GM23338 (cell line): ENCODE measurements at regions not wholly inside any gene's neighbourhood (a gene's known extent, or its start where the extent isn't known, plus 50 kb on each side); places are given as distances from the start of the nearest gene placed in this dataset.
A peak's percentile ranks its signal among the peaks of the same experiment; 100 is the strongest.

ENCODE experiments used
- ATAC-seq: fragments of 200-7000 bp; cut with Tn5 transposase; 3 replicates; pipeline ENCODE4 v1.9.1; 2020
- DNase-seq: peaks from one replicate; pipeline ENCODE4 v3.0.0-alpha.2; 2015; ENCODE audit warnings: low spot score
- H2AFZ ChIP-seq: fragments of 200-600 bp; sonication (generic); 2 replicates; pipeline ENCODE4 v1.8.0; 2016; ENCODE audit warnings: antibody characterized with exemption, mild to moderate bottlenecking, moderate library complexity
- H3F3A ChIP-seq: fragments of 200-600 bp; sonication (generic); replicated peaks from 2 replicates; pipeline ENCODE4 v1.8.0; 2017; ENCODE audit warnings: antibody characterized with exemption, mixed run types, low read depth
- H3K27ac ChIP-seq: fragments of 200-600 bp; sonication (generic); 2 replicates; pipeline ENCODE4 v1.6.1; 2016; ENCODE audit warnings: low read depth
- H3K27me3 ChIP-seq: fragments of 200-600 bp; sonication (generic); 2 replicates; pipeline ENCODE4 v1.8.0; 2016; ENCODE audit warnings: mild to moderate bottlenecking, mixed run types, moderate library complexity; ENCODE audit not compliant: insufficient read depth
- H3K36me3 ChIP-seq: fragments of 200-600 bp; sonication (generic); 2 replicates; pipeline ENCODE4 v1.8.0; 2016; ENCODE audit warnings: mild to moderate bottlenecking; ENCODE audit not compliant: insufficient read depth
- H3K4me1 ChIP-seq: fragments of 200-600 bp; sonication (generic); 2 replicates; pipeline ENCODE4 v1.8.0; 2016; ENCODE audit warnings: mild to moderate bottlenecking, moderate library complexity; ENCODE audit not compliant: insufficient read depth
- H3K4me2 ChIP-seq: fragments of 200-600 bp; sonication (generic); 2 replicates; pipeline ENCODE4 v1.7.1; 2017; ENCODE audit warnings: mixed run types
- H3K4me3 ChIP-seq: fragments of 200-600 bp; sonication (generic); 2 replicates; pipeline ENCODE4 v1.6.1; 2016; ENCODE audit warnings: mixed run types
- H3K79me2 ChIP-seq: fragments of 200-600 bp; sonication (generic); replicated peaks from 2 replicates; pipeline ENCODE4 v1.8.0; 2017; ENCODE audit warnings: mild to moderate bottlenecking; ENCODE audit not compliant: insufficient read depth
- H3K9me2 ChIP-seq: fragments of 200-600 bp; sonication (generic); 2 replicates; pipeline ENCODE4 v1.8.0; 2017; ENCODE audit not compliant: insufficient read depth
- H4K20me1 ChIP-seq: fragments of 200-600 bp; sonication (generic); replicated peaks from 2 replicates; pipeline ENCODE4 v1.8.0; 2017; ENCODE audit warnings: mild to moderate bottlenecking; ENCODE audit not compliant: insufficient read depth
- H3K27ac Mint-ChIP-seq: 2 replicates; pipeline ENCODE4 v1.8.0; 2020; ENCODE audit warnings: inconsistent platforms, mild to moderate bottlenecking, moderate library complexity, mixed read lengths
- H3K27me3 Mint-ChIP-seq: 3 replicates; pipeline ENCODE4 v1.8.0; 2022; ENCODE audit warnings: low read depth, mild to moderate bottlenecking, moderate library complexity, mixed read lengths, inconsistent platforms; ENCODE audit not compliant: insufficient read depth, poor library complexity
- H3K36me3 Mint-ChIP-seq: 3 replicates; pipeline ENCODE4 v1.8.0; 2021; ENCODE audit warnings: low read depth, mild to moderate bottlenecking, inconsistent platforms, moderate library complexity, mixed read lengths
- H3K4me1 Mint-ChIP-seq: 3 replicates; pipeline ENCODE4 v1.8.0; 2020; ENCODE audit warnings: mild to moderate bottlenecking, inconsistent platforms, mixed read lengths
- H3K4me3 Mint-ChIP-seq: 3 replicates; pipeline ENCODE4 v1.8.0; 2021; ENCODE audit warnings: moderate library complexity, mild to moderate bottlenecking, inconsistent platforms, mixed read lengths
- H3K9me3 Mint-ChIP-seq: 3 replicates; pipeline ENCODE4 v1.8.0; 2020; ENCODE audit warnings: moderate library complexity, mild to moderate bottlenecking, inconsistent platforms, mixed read lengths
- CREB1 ChIP-seq: fragments of 250-450 bp; sonication (Bioruptor Pico); IDR thresholded peaks from 2 replicates; pipeline ENCODE4 v1.5.0; 2020; ENCODE audit warnings: low read depth, mild to moderate bottlenecking, moderate library complexity
- EZH2 ChIP-seq: fragments of 200-600 bp; sonication (generic); IDR thresholded peaks from one replicate; pipeline ENCODE4 v1.8.0; 2017; ENCODE audit warnings: antibody characterized with exemption, mild to moderate bottlenecking, low read depth; ENCODE audit not compliant: unreplicated experiment
- EZH2phosphoT487 ChIP-seq: fragments of 200-600 bp; sonication (generic); IDR thresholded peaks from one replicate; pipeline ENCODE4 v1.8.1; 2018; ENCODE audit warnings: antibody characterized with exemption; ENCODE audit not compliant: unreplicated experiment
- JUNB ChIP-seq: IDR thresholded peaks from one replicate; pipeline ENCODE4 v1.6.1; 2016; ENCODE audit warnings: antibody characterized with exemption; ENCODE audit not compliant: unreplicated experiment
- NANOG ChIP-seq: IDR thresholded peaks from 2 replicates; pipeline ENCODE4 v1.6.1; 2016; ENCODE audit warnings: antibody characterized with exemption, borderline replicate concordance
- POLR2AphosphoS5 ChIP-seq: IDR thresholded peaks from 2 replicates; pipeline ENCODE4 v1.6.1; 2016; ENCODE audit warnings: antibody characterized with exemption, low read depth
- STAT1 ChIP-seq: IDR thresholded peaks from one replicate; pipeline ENCODE4 v1.6.1; 2016; ENCODE audit warnings: antibody characterized with exemption; ENCODE audit not compliant: unreplicated experiment
- ZNF114 ChIP-seq: fragments of 250-450 bp; sonication (Bioruptor Pico); IDR thresholded peaks from 2 replicates; pipeline ENCODE4 v1.5.0; 2020; ENCODE audit warnings: mild to moderate bottlenecking, moderate library complexity
- ZNF331 ChIP-seq: fragments of 250-450 bp; sonication (Bioruptor Pico); IDR thresholded peaks from 2 replicates; pipeline ENCODE4 v1.5.0; 2020; ENCODE audit warnings: low read depth, mild to moderate bottlenecking, moderate library complexity
- TF ChIP-seq, protein P1 (sequence below): IDR thresholded peaks from 2 replicates; pipeline ENCODE4 v1.6.1; 2016; ENCODE audit warnings: antibody characterized with exemption
- TF ChIP-seq, protein P2 (sequence below): fragments of 250-450 bp; sonication (Bioruptor Pico); IDR thresholded peaks from 2 replicates; pipeline ENCODE4 v1.5.0; 2020; ENCODE audit warnings: mild to moderate bottlenecking, moderate library complexity

DNA sequence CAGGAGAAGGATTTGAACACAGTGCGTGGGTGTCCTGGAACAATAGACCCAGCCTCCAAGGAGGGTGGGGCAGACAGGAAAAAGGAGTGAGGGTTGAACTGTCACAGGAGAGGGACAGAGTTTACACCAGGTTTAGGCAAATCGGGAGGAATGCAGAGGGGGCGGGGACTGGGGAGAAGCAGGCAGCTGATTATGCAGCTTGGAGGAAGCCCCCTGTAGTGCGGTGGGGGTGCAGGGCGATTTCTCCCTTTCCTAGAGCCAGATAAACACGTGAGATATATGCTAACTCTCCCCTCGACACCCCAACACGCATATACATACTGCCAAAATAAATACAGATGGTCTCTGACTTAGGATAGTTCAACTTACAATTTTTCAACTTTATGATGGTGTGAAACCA lies 108.6 kb upstream of the PRR20G start:
- H3K4me3 ChIP-seq: peak overlapping the region; percentile 31
- peak; percentile 83 for DNase-seq

More for the DNA sequence above, 108.6 kb upstream of the PRR20G start:
- peak overlapping the region; percentile 77; the same call in 1 of the 2 replicates for H2AFZ ChIP-seq
- H4K20me1 ChIP-seq: no peaks in the 10 kb centered on the region
- H3K79me2 ChIP-seq: no peaks in the 10 kb centered on the region
- no peaks in the 10 kb centered on the region; the same call in 2 of the 3 replicates for H3K36me3 Mint-ChIP-seq
- no peaks in the 10 kb centered on the region for H3K27me3 ChIP-seq
- H3K36me3 ChIP-seq: no peaks in the 10 kb centered on the region
- peaks cover 8% of the 10 kb centered on the region for H3K27me3 Mint-ChIP-seq
- no peak for TF ChIP-seq CREB1
- no peak for TF ChIP-seq NANOG
- no peak for TF ChIP-seq STAT1
- TF ChIP-seq EZH2: no peak
- TF ChIP-seq, protein P1, sequence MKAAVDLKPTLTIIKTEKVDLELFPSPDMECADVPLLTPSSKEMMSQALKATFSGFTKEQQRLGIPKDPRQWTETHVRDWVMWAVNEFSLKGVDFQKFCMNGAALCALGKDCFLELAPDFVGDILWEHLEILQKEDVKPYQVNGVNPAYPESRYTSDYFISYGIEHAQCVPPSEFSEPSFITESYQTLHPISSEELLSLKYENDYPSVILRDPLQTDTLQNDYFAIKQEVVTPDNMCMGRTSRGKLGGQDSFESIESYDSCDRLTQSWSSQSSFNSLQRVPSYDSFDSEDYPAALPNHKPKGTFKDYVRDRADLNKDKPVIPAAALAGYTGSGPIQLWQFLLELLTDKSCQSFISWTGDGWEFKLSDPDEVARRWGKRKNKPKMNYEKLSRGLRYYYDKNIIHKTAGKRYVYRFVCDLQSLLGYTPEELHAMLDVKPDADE: no peak
- no peak for TF ChIP-seq POLR2AphosphoS5
- TF ChIP-seq EZH2phosphoT487: no peak
- TF ChIP-seq JUNB: no peak
- TF ChIP-seq, protein P2, sequence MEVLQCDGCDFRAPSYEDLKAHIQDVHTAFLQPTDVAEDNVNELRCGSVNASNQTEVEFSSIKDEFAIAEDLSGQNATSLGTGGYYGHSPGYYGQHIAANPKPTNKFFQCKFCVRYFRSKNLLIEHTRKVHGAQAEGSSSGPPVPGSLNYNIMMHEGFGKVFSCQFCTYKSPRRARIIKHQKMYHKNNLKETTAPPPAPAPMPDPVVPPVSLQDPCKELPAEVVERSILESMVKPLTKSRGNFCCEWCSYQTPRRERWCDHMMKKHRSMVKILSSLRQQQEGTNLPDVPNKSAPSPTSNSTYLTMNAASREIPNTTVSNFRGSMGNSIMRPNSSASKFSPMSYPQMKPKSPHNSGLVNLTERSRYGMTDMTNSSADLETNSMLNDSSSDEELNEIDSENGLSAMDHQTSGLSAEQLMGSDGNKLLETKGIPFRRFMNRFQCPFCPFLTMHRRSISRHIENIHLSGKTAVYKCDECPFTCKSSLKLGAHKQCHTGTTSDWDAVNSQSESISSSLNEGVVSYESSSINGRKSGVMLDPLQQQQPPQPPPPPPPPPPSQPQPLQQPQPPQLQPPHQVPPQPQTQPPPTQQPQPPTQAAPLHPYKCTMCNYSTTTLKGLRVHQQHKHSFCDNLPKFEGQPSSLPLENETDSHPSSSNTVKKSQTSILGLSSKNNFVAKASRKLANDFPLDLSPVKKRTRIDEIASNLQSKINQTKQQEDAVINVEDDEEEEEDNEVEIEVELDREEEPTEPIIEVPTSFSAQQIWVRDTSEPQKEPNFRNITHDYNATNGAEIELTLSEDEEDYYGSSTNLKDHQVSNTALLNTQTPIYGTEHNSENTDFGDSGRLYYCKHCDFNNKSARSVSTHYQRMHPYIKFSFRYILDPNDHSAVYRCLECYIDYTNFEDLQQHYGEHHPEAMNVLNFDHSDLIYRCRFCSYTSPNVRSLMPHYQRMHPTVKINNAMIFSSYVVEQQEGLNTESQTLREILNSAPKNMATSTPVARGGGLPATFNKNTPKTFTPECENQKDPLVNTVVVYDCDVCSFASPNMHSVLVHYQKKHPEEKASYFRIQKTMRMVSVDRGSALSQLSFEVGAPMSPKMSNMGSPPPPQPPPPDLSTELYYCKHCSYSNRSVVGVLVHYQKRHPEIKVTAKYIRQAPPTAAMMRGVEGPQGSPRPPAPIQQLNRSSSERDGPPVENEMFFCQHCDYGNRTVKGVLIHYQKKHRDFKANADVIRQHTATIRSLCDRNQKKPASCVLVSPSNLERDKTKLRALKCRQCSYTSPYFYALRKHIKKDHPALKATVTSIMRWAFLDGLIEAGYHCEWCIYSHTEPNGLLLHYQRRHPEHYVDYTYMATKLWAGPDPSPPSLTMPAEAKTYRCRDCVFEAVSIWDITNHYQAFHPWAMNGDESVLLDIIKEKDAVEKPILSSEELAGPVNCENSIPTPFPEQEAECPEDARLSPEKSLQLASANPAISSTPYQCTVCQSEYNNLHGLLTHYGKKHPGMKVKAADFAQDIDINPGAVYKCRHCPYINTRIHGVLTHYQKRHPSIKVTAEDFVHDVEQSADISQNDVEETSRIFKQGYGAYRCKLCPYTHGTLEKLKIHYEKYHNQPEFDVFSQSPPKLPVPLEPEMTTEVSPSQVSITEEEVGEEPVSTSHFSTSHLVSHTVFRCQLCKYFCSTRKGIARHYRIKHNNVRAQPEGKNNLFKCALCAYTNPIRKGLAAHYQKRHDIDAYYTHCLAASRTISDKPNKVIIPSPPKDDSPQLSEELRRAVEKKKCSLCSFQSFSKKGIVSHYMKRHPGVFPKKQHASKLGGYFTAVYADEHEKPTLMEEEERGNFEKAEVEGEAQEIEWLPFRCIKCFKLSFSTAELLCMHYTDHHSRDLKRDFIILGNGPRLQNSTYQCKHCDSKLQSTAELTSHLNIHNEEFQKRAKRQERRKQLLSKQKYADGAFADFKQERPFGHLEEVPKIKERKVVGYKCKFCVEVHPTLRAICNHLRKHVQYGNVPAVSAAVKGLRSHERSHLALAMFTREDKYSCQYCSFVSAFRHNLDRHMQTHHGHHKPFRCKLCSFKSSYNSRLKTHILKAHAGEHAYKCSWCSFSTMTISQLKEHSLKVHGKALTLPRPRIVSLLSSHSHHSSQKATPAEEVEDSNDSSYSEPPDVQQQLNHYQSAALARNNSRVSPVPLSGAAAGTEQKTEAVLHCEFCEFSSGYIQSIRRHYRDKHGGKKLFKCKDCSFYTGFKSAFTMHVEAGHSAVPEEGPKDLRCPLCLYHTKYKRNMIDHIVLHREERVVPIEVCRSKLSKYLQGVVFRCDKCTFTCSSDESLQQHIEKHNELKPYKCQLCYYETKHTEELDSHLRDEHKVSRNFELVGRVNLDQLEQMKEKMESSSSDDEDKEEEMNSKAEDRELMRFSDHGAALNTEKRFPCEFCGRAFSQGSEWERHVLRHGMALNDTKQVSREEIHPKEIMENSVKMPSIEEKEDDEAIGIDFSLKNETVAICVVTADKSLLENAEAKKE (CRISPR knock-in tag): no peak
- no peak for TF ChIP-seq ZNF114 (CRISPR knock-in tag)
- TF ChIP-seq ZNF331 (CRISPR knock-in tag): no peak
- H3K27ac Mint-ChIP-seq: no peak overlapping the region; the same call in 1 of the 2 replicates
- no peaks in the 10 kb centered on the region for H3K9me2 ChIP-seq
- H3K4me3 Mint-ChIP-seq: peak overlapping the region; percentile 31; the same call in 2 of the 3 replicates
- peaks cover 21% of the 10 kb centered on the region; the same call in 1 of the 2 replicates for H3K4me1 ChIP-seq
- H3K27ac ChIP-seq: no peak overlapping the region
- ATAC-seq: peak; percentile 86
- H3K9me3 Mint-ChIP-seq: peaks cover 3% of the 10 kb centered on the region; the same call in 1 of the 3 replicates
- H3F3A ChIP-seq: no peaks in the 10 kb centered on the region
- peak overlapping the region; percentile 69 for H3K4me2 ChIP-seq
- peaks cover 35% of the 10 kb centered on the region for H3K4me1 Mint-ChIP-seq
